Ovary (tissue), 3 donors: ENCODE measurements at regions not wholly inside any gene's neighbourhood (a gene's known extent, or its start where the extent isn't known, plus 50 kb on each side); places are given as distances from the start of the nearest gene placed in this dataset.

Experiments
- EP300 ChIP-seq: sonication (generic); formaldehyde crosslinking; IDR thresholded peaks from one replicate; pipeline ENCODE4 v1.6.1; 2017; ENCODE audit warnings: antibody characterized with exemption
- POLR2A ChIP-seq: fragments of 450-650 bp; IDR thresholded peaks from one replicate; pipeline ENCODE4 v1.6.1; 2017; ENCODE audit warnings: antibody characterized with exemption, mild to moderate bottlenecking, moderate library complexity
- TF ChIP-seq, protein P1 (sequence below), 3 donors: fragments of 450-650 bp in 2 of 3; fragments of 200-600 bp in 1 of 3; IDR thresholded peaks; one replicate each; pipeline versions ENCODE4 v1.5.1 to v1.8.0; 2016 to 2022; ENCODE audit warnings: antibody characterized with exemption in 3 of 3, mild to moderate bottlenecking in 1 of 3
- donor health status: DM: no; HTN: no; CAD: no.

DNA sequence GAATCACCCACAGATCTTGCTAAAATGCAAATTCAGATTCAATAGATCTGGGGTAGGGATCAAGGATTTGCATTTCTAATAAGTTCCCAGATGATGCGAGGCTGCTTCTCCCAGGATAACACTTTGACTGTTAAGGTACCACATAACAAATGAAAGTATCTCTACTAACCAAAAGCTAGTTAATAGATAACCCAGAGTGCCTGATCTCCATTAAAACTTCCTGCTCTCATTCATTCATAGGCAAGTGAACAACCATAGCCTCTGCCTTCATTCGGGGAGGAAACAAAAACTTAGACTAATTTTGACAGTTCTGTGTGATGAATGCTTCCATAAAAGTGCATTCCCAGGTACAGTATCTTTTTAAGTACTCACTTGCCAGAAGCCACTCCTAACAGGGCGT, 265.6 kb upstream of the BTBD3 start:
- TF ChIP-seq, protein P1, sequence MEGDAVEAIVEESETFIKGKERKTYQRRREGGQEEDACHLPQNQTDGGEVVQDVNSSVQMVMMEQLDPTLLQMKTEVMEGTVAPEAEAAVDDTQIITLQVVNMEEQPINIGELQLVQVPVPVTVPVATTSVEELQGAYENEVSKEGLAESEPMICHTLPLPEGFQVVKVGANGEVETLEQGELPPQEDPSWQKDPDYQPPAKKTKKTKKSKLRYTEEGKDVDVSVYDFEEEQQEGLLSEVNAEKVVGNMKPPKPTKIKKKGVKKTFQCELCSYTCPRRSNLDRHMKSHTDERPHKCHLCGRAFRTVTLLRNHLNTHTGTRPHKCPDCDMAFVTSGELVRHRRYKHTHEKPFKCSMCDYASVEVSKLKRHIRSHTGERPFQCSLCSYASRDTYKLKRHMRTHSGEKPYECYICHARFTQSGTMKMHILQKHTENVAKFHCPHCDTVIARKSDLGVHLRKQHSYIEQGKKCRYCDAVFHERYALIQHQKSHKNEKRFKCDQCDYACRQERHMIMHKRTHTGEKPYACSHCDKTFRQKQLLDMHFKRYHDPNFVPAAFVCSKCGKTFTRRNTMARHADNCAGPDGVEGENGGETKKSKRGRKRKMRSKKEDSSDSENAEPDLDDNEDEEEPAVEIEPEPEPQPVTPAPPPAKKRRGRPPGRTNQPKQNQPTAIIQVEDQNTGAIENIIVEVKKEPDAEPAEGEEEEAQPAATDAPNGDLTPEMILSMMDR (IDR thresholded peaks at IDR 0.05): no peak
- TF ChIP-seq POLR2A (no peak), EP300 (no peak)
